SK-N-SH treated with all-trans-retinoic acid at 6 μM for 48 hours (cell line): ENCODE measurements at regions not wholly inside any gene's neighbourhood (a gene's known extent, or its start where the extent isn't known, plus 50 kb on each side); places are given as distances from the start of the nearest gene placed in this dataset.
"Not testable (repeated sequence)": the region's sequence is repeated elsewhere in the genome, so short reads cannot be mapped to it uniquely, and the experiment has no call there.

ENCODE experiments used
- ARNTL ChIP-seq: fragments of 450-650 bp; formaldehyde crosslinking; IDR thresholded peaks from 2 replicates; pipeline ENCODE4 v1.5.0; 2020; ENCODE audit warnings: low read depth, mild to moderate bottlenecking, moderate library complexity, borderline replicate concordance
- CREB5 ChIP-seq: fragments of 250-450 bp; sonication (Bioruptor Pico); IDR thresholded peaks from 2 replicates; pipeline ENCODE4 v1.5.1; 2020; ENCODE audit warnings: low read depth, mild to moderate bottlenecking, moderate library complexity
- ESRRG ChIP-seq: fragments of 250-450 bp; sonication (Bioruptor Pico); IDR thresholded peaks from 2 replicates; pipeline ENCODE4 v1.6.1; 2021; ENCODE audit warnings: mild to moderate bottlenecking
- GLIS3 ChIP-seq: fragments of 250-450 bp; sonication (Bioruptor Pico); IDR thresholded peaks from 2 replicates; pipeline ENCODE4 v1.5.0; 2020; ENCODE audit warnings: mild to moderate bottlenecking, moderate library complexity
- PATZ1 ChIP-seq: fragments of 250-450 bp; sonication (Bioruptor Pico); IDR thresholded peaks from 2 replicates; pipeline ENCODE4 v1.8.0; 2020; ENCODE audit warnings: mild to moderate bottlenecking, moderate library complexity, borderline replicate concordance
- RARB ChIP-seq: fragments of 250-450 bp; sonication (Bioruptor Pico); IDR thresholded peaks from 2 replicates; pipeline ENCODE4 v1.8.0; 2021; ENCODE audit warnings: mild to moderate bottlenecking, moderate library complexity
- SNAI2 ChIP-seq: fragments of 250-450 bp; sonication (Bioruptor Pico); IDR thresholded peaks from 2 replicates; pipeline ENCODE4 v1.5.0; 2020; ENCODE audit warnings: mild to moderate bottlenecking, moderate library complexity
- TOX ChIP-seq: fragments of 250-450 bp; sonication (Bioruptor Pico); IDR thresholded peaks from 2 replicates; pipeline ENCODE4 v1.8.0; 2021; ENCODE audit warnings: mild to moderate bottlenecking, moderate library complexity, borderline replicate concordance
- TSHZ2 ChIP-seq: fragments of 250-450 bp; sonication (Bioruptor Pico); IDR thresholded peaks from 2 replicates; pipeline ENCODE4 v1.5.0; 2020; ENCODE audit warnings: mild to moderate bottlenecking, moderate library complexity
- ZC3H10 ChIP-seq: fragments of 250-450 bp; sonication (Bioruptor Pico); IDR thresholded peaks from 2 replicates; pipeline ENCODE4 v1.5.1; 2021; ENCODE audit warnings: mild to moderate bottlenecking, moderate library complexity
- ZFP3 ChIP-seq: fragments of 250-450 bp; sonication (Bioruptor Pico); IDR thresholded peaks from 2 replicates; pipeline ENCODE4 v1.5.0; 2020; ENCODE audit warnings: mild to moderate bottlenecking, moderate library complexity
- ZFP30 ChIP-seq: fragments of 450-650 bp; formaldehyde crosslinking; IDR thresholded peaks from 2 replicates; pipeline ENCODE4 v1.5.0; 2022; ENCODE audit warnings: mild to moderate bottlenecking, moderate library complexity
- ZNF565 ChIP-seq: fragments of 450-650 bp; formaldehyde crosslinking; conservative IDR thresholded peaks from 2 replicates; pipeline ENCODE4 v1.5.0; 2020; ENCODE audit warnings: low read depth, mild to moderate bottlenecking, moderate library complexity
- ZNF70 ChIP-seq: fragments of 450-650 bp; formaldehyde crosslinking; IDR thresholded peaks from 2 replicates; pipeline ENCODE4 v1.5.0; 2020; ENCODE audit warnings: mild to moderate bottlenecking, moderate library complexity

- TF ChIP-seq PATZ1 (CRISPR knock-in tag); ESRRG (CRISPR knock-in tag); ZC3H10 (CRISPR knock-in tag); CREB5 (CRISPR knock-in tag); ZFP3; ZNF565; ARNTL (CRISPR knock-in tag); ZFP30 (CRISPR knock-in tag); SNAI2 (CRISPR knock-in tag); RARB (CRISPR knock-in tag); ZNF70 (CRISPR knock-in tag); GLIS3 (CRISPR knock-in tag); TOX (CRISPR knock-in tag); TSHZ2 (CRISPR knock-in tag): not testable (repeated sequence)
Measured at GRCh38 chr2:97431169-97431725, 158.4 kb downstream of the ANKRD36B start.
